ENCODE measurements at regions not wholly inside any gene's neighbourhood (a gene's known extent, or its start where the extent isn't known, plus 50 kb on each side); places are given as distances from the start of the nearest gene placed in this dataset.

GRCh38 chr18:61225336-61225735 lies 107.9 kb upstream of the CDH20 start:
- DNase-seq = peak; percentile 47
- no peak overlapping the region for H3K4me3 ChIP-seq (ENCODE audit: low read depth, low read length)
- TF ChIP-seq CTCF (IDR thresholded peaks at IDR 0.05; ENCODE audit: low read depth, low read length, missing control alignments) = no peak
- no peaks in the 10 kb centered on the region for H3K36me3 ChIP-seq (replicated peaks)
- no peaks in the 10 kb centered on the region for H3K27me3 ChIP-seq (replicated peaks)
- in situ Hi-C loops (cut with HindIII; ENCODE audit: low pct_ligation_motif_present, low sequenced_read_pairs) = no loop called here
- no peak overlapping the region for H3K27ac ChIP-seq

DNA sequence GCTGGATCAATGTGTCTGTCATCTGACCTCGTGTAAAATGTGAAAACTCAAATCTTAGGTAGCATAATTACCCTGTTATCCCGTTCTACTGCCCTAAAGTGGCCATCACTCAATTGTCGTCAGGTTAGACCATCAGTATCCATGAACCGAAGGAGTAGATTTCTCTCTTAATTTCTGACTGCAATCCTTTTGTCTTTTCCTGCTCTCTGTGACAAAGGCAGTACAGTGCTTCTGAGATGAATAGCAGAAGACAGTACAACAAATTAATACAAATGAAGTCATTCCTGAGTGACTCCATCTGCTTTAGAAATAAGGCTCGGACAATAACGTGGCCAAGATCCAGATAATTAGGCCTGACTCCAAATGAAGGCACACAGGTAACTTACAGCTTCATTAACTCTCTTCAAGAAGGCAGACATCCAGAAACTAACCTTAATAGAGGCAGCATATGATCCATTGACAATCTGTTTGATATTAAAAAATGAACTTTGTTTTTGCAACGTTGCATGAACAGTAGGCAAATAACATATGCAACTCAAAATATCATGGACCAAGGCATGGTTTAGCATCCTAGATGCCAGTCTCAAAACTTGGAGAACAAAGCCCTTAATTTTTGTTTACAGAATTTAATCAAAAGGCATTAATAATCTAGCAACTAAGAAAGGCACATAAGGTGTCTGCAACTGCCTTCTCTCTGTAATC lies 96.7 kb upstream of the CDH20 start:
- in situ Hi-C loops (cut with HindIII; ENCODE audit: low pct_ligation_motif_present, low sequenced_read_pairs) = no loop called here
- no peak overlapping the region for H3K27ac ChIP-seq
- H3K4me3 ChIP-seq (ENCODE audit: low read depth, low read length) = no peak overlapping the region
- no peak for TF ChIP-seq CTCF (IDR thresholded peaks at IDR 0.05; ENCODE audit: low read depth, low read length, missing control alignments)
- H3K36me3 ChIP-seq (replicated peaks) = no peaks in the 10 kb centered on the region
- no peaks in the 10 kb centered on the region for H3K27me3 ChIP-seq (replicated peaks)
- no peak for DNase-seq

- no peak for TF ChIP-seq CTCF (IDR thresholded peaks at IDR 0.05; ENCODE audit: low read depth, low read length, missing control alignments)
- no peak overlapping the region for H3K27ac ChIP-seq
- in situ Hi-C loops (cut with HindIII; ENCODE audit: low pct_ligation_motif_present, low sequenced_read_pairs) = no loop called here
- no peak overlapping the region for H3K4me3 ChIP-seq (ENCODE audit: low read depth, low read length)
- no peak for DNase-seq
- no peaks in the 10 kb centered on the region for H3K27me3 ChIP-seq (replicated peaks)
- no peaks in the 10 kb centered on the region for H3K36me3 ChIP-seq (replicated peaks)
Observed at GRCh38 chr18:61237529-61237928, 95.7 kb upstream of the CDH20 start.

GRCh38 chr18:61239051-61239450 lies 94.2 kb upstream of the CDH20 start:
- Histone ChIP-seq H3K36me3 (replicated peaks) (no peaks in the 10 kb centered on the region), H3K4me3 (ENCODE audit: low read depth, low read length) (no peak overlapping the region), H3K27me3 (replicated peaks) (no peaks in the 10 kb centered on the region), H3K27ac (no peak overlapping the region)
- TF ChIP-seq CTCF (IDR thresholded peaks at IDR 0.05; ENCODE audit: low read depth, low read length, missing control alignments) = no peak
- no peak for DNase-seq
- in situ Hi-C loops (cut with HindIII; ENCODE audit: low pct_ligation_motif_present, low sequenced_read_pairs) = no loop called here

- in situ Hi-C loops (cut with HindIII; ENCODE audit: low pct_ligation_motif_present, low sequenced_read_pairs) = no loop called here
- TF ChIP-seq CTCF (IDR thresholded peaks at IDR 0.05; ENCODE audit: low read depth, low read length, missing control alignments) = no peak
- no peak for DNase-seq
- H3K36me3 ChIP-seq (replicated peaks) = no peaks in the 10 kb centered on the region
- no peak overlapping the region for H3K4me3 ChIP-seq (ENCODE audit: low read depth, low read length)
- H3K27ac ChIP-seq = no peak overlapping the region
- H3K27me3 ChIP-seq (replicated peaks) = no peaks in the 10 kb centered on the region
Observed at GRCh38 chr18:61241260-61241853, 91.9 kb upstream of the CDH20 start.

GRCh38 chr18:61244632-61245031 lies 88.6 kb upstream of the CDH20 start:
- in situ Hi-C loops (cut with HindIII; ENCODE audit: low pct_ligation_motif_present, low sequenced_read_pairs) = no loop called here
- Histone ChIP-seq H3K27me3 (replicated peaks) (no peaks in the 10 kb centered on the region), H3K4me3 (ENCODE audit: low read depth, low read length) (no peak overlapping the region), H3K27ac (no peak overlapping the region), H3K36me3 (replicated peaks) (no peaks in the 10 kb centered on the region)
- TF ChIP-seq CTCF (IDR thresholded peaks at IDR 0.05; ENCODE audit: low read depth, low read length, missing control alignments) = no peak
- no peak for DNase-seq
